CD4-positive, alpha-beta T cell (primary cell): ENCODE measurements at regions not wholly inside any gene's neighbourhood (a gene's known extent, or its start where the extent isn't known, plus 50 kb on each side); places are given as distances from the start of the nearest gene placed in this dataset.

Source experiments
- ATAC-seq: fragments of 200-7000 bp; cut with Tn5 transposase; one replicate; pipeline ENCODE4 v1.10.0; 2022; ENCODE audit warnings: mild to moderate bottlenecking; ENCODE audit not compliant: poor library complexity
- CTCF ChIA-PET: fragments of 350-600 bp; sonication (Branson Sonifier 250); formaldehyde crosslinking; loops from one replicate; lab custom pipeline; 2021; ENCODE audit warnings: antibody characterized with exemption, inconsistent platforms; lab: Charles Lee
- POLR2A ChIA-PET: fragments of 350-600 bp; sonication (Branson Sonifier 250); formaldehyde crosslinking; loops from one replicate; lab custom pipeline; 2021; ENCODE audit warnings: antibody characterized with exemption, inconsistent platforms; lab: Charles Lee
- DNase-seq, 14 experiments: peaks; one replicate each; pipeline ENCODE4 v3.0.0-alpha.2; 2013 to 2020; ENCODE audit warnings: mixed read lengths in 2 of 14
- H3K27ac ChIP-seq, 2 donors: one replicate each; pipeline versions ENCODE4 v1.5.1 to v1.7.0; 2013; ENCODE audit warnings: low read length in 2 of 2, low read depth in 1 of 2, mild to moderate bottlenecking in 1 of 2
- H3K27me3 ChIP-seq, 2 experiments: 1 replicate in 1 of 2; 2 replicates in 1 of 2; pipeline versions ENCODE4 v1.6.1 to v1.7.0; 2013; ENCODE audit warnings: low read length in 2 of 2, control low read depth in 1 of 2, mild to moderate bottlenecking in 1 of 2, moderate library complexity in 1 of 2; ENCODE audit not compliant: insufficient read depth in 2 of 2, control insufficient read depth in 1 of 2
- H3K36me3 ChIP-seq: one replicate; pipeline ENCODE4 v1.6.1; 2013; ENCODE audit warnings: low read length, control low read depth; ENCODE audit not compliant: insufficient read depth
- H3K4me1 ChIP-seq: one replicate; pipeline ENCODE4 v1.6.1; 2013; ENCODE audit warnings: low read length, control low read depth; ENCODE audit not compliant: insufficient read depth
- H3K4me3 ChIP-seq: one replicate; pipeline ENCODE4 v1.5.1; 2013; ENCODE audit warnings: mild to moderate bottlenecking, low read length, moderate library complexity
- H3K9me3 ChIP-seq, 2 experiments: 1 replicate in 1 of 2; 2 replicates in 1 of 2; pipeline versions ENCODE4 v1.6.1 to v1.7.0; 2013; ENCODE audit warnings: low read length in 2 of 2, mild to moderate bottlenecking in 2 of 2, control low read depth in 1 of 2, moderate library complexity in 1 of 2; ENCODE audit not compliant: control insufficient read depth in 1 of 2, insufficient read depth in 1 of 2
- H3K27ac Mint-ChIP-seq: one replicate; pipeline ENCODE4 v1.8.0; 2020; ENCODE audit warnings: mixed read lengths
- H3K27me3 Mint-ChIP-seq: one replicate; pipeline ENCODE4 v1.8.0; 2021; ENCODE audit warnings: mixed read lengths
- H3K36me3 Mint-ChIP-seq: one replicate; pipeline ENCODE4 v1.8.0; 2021; ENCODE audit warnings: low read depth, mixed read lengths
- H3K4me1 Mint-ChIP-seq: one replicate; pipeline ENCODE4 v1.8.0; 2021; ENCODE audit warnings: low read depth, mixed read lengths
- H3K4me3 Mint-ChIP-seq: one replicate; pipeline ENCODE4 v1.8.0; 2020; ENCODE audit warnings: mild to moderate bottlenecking, mixed read lengths
- H3K9me3 Mint-ChIP-seq: one replicate; pipeline ENCODE4 v1.8.0; 2020; ENCODE audit warnings: mixed read lengths
- intact Hi-C, 2 experiments: fragments of 100-400 bp; cut with DNase I in 1 of 2; cut with micrococcal nuclease in 1 of 2; formaldehyde crosslinking; loops; one replicate each; pipeline versions ENCODE4 v1.15.1 to v1.9.0; 2023 to 2025; cut with DNase I, micrococcal nuclease
- TF ChIP-seq, protein P1 (sequence below): fragments of 200-600 bp; IDR thresholded peaks from one replicate; pipeline ENCODE4 v1.8.0; 2022; ENCODE audit warnings: antibody characterized with exemption, mild to moderate bottlenecking

DNA sequence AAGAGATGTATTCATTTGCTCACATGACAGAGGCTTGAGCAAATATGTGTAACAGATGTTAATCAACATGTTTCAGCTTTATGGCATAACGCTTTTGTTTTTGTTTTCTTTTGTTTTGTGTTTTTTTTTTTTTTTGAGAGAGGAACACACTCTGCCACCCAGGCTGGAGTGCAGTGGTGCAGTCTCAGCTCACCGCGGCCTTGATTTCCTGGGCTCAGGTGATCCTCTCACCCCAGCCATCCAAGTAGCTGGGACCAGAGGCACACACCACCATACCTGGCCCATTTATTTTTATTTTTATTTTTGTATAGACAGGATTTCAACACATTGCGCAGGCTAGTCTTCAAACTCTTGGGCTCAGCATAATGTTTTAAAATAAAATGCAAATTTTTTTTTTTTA, 1504.4 kb upstream of the CADM2 start:
- ATAC-seq (no peak), DNase-seq (no peak)
- POLR2A ChIA-PET: no interaction called here
- Histone ChIP-seq H3K27me3 (no peaks in the 10 kb centered on the region), H3K9me3 (no peaks in the 10 kb centered on the region), H3K27ac (no peak overlapping the region), H3K36me3 (no peaks in the 10 kb centered on the region), H3K4me1 (no peaks in the 10 kb centered on the region), H3K4me3 (no peak overlapping the region)
- TF ChIP-seq, protein P1, sequence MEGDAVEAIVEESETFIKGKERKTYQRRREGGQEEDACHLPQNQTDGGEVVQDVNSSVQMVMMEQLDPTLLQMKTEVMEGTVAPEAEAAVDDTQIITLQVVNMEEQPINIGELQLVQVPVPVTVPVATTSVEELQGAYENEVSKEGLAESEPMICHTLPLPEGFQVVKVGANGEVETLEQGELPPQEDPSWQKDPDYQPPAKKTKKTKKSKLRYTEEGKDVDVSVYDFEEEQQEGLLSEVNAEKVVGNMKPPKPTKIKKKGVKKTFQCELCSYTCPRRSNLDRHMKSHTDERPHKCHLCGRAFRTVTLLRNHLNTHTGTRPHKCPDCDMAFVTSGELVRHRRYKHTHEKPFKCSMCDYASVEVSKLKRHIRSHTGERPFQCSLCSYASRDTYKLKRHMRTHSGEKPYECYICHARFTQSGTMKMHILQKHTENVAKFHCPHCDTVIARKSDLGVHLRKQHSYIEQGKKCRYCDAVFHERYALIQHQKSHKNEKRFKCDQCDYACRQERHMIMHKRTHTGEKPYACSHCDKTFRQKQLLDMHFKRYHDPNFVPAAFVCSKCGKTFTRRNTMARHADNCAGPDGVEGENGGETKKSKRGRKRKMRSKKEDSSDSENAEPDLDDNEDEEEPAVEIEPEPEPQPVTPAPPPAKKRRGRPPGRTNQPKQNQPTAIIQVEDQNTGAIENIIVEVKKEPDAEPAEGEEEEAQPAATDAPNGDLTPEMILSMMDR: no peak
- H3K27ac Mint-ChIP-seq: no peak overlapping the region
- intact Hi-C loops: no loop called here
- CTCF ChIA-PET: no interaction called here
- no peaks in the 10 kb centered on the region for H3K36me3 Mint-ChIP-seq
- H3K9me3 Mint-ChIP-seq: peaks cover 11% of the 10 kb centered on the region
- H3K4me1 Mint-ChIP-seq: no peaks in the 10 kb centered on the region
- H3K4me3 Mint-ChIP-seq: no peak overlapping the region
- no peaks in the 10 kb centered on the region for H3K27me3 Mint-ChIP-seq

DNA sequence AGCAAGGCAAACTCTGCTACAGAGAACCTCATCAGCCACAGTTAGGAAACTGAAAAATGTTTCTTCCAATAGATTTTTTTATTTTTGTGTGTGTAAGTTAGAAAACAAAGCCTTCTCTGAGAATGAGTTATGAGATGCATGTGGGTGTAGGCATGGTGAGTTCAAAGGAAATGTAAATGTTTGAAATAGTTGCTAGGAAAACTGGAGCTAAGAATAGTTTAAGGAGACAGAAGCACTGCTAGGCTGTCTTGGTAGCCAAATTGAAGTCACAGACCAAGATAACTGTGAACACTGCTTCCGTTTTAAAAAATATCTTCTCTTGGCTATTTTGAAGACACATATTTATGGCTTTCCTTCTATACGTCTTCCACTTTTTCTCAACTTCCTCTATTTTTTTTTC, 1501.2 kb upstream of the CADM2 start:
- Histone ChIP-seq H3K4me3 (no peak overlapping the region), H3K27me3 (no peaks in the 10 kb centered on the region), H3K9me3 (no peaks in the 10 kb centered on the region), H3K27ac (no peak overlapping the region), H3K36me3 (no peaks in the 10 kb centered on the region), H3K4me1 (no peaks in the 10 kb centered on the region)
- CTCF ChIA-PET: no interaction called here
- DNase-seq (no peak), ATAC-seq (no peak)
- Mint-ChIP-seq H3K4me3 (no peak overlapping the region), H3K9me3 (peaks cover 9% of the 10 kb centered on the region), H3K27me3 (no peaks in the 10 kb centered on the region), H3K36me3 (no peaks in the 10 kb centered on the region), H3K4me1 (no peaks in the 10 kb centered on the region), H3K27ac (no peak overlapping the region)
- TF ChIP-seq, protein P1: no peak
- intact Hi-C loops: no loop called here
- POLR2A ChIA-PET: no interaction called here

DNA sequence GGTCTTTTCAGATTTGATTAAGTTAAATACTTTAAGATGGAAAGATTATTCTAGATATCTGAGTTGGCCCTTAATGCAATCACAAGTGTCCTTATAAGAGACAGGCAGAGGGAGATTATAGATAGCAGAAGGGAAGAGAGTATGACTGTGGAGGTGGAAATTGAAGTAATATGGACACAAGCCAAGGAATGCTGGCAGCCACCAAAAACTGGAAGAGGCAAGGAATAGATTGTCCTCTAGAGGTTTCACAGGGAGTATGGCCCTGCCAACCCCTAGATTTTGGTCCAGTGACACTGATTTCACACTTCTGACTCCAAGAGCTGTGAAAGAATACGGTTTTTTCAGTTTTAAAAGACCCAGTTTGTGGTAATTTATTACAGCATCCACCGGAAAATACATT, 1498.7 kb upstream of the CADM2 start:
- ChIA-PET CTCF (no interaction called here), POLR2A (no interaction called here)
- Mint-ChIP-seq H3K27me3 (no peaks in the 10 kb centered on the region), H3K27ac (no peak overlapping the region), H3K4me3 (no peak overlapping the region), H3K9me3 (peaks cover 7% of the 10 kb centered on the region), H3K4me1 (no peaks in the 10 kb centered on the region), H3K36me3 (no peaks in the 10 kb centered on the region)
- DNase-seq (no peak), ATAC-seq (no peak)
- no peaks in the 10 kb centered on the region for H3K9me3 ChIP-seq
- H3K36me3 ChIP-seq: no peaks in the 10 kb centered on the region
- TF ChIP-seq, protein P1: no peak
- intact Hi-C loops: no loop called here
- no peaks in the 10 kb centered on the region for H3K4me1 ChIP-seq
- no peak overlapping the region for H3K27ac ChIP-seq
- H3K27me3 ChIP-seq: no peaks in the 10 kb centered on the region
- no peak overlapping the region for H3K4me3 ChIP-seq
